ENCODE measurements at regions not wholly inside any gene's neighbourhood (a gene's known extent, or its start where the extent isn't known, plus 50 kb on each side); places are given as distances from the start of the nearest gene placed in this dataset.

DNA sequence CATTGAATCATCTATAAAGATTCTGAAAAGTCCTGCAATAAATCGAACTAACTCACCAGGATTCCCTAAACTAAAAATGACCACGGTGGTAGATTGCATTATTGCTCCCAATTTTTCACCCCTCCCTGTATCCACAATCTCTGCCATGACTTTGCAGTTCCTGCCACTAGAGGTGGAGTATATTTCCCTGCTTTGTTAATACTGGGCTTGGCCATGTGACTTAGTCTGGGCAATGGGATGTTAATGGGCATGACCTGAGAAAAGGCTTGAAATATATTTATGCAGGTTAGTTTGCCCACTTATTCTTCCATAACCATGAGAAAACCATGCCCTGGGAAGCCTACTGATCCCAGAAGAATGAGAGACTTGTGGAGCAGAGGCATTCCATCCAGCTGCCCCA is 59.1 kb downstream of the NOG start:
- TF ChIP-seq CTCF (conservative IDR thresholded peaks at IDR 0.05; ENCODE audit: low read depth, low read length) (no peak), POLR2A (IDR thresholded peaks at IDR 0.05; ENCODE audit: low read depth, low read length) (no peak), MAZ (IDR thresholded peaks at IDR 0.05; ENCODE audit: borderline replicate concordance, low read depth, low read length) (no peak), RAD21 (IDR thresholded peaks at IDR 0.05; ENCODE audit: low read length) (no peak), BHLHE40 (IDR thresholded peaks at IDR 0.05; ENCODE audit: low read depth, low read length) (no peak), ELK1 (IDR thresholded peaks at IDR 0.05; ENCODE audit: borderline replicate concordance, low read depth, low read length) (no peak), MAFK (IDR thresholded peaks at IDR 0.05; ENCODE audit: low read depth, low read length) (no peak), SMC3 (IDR thresholded peaks at IDR 0.05; ENCODE audit: low read depth, low read length) (no peak), CHD1 (IDR thresholded peaks at IDR 0.05; ENCODE audit: low read depth, low read length) (no peak), MXI1 (IDR thresholded peaks at IDR 0.05; ENCODE audit: borderline replicate concordance, low read depth, low read length) (no peak), CEBPB (IDR thresholded peaks at IDR 0.05; ENCODE audit: low read depth, low read length) (no peak)

All from IMR-90 (cell line).